ENCODE measurements at regions not wholly inside any gene's neighbourhood (a gene's known extent, or its start where the extent isn't known, plus 50 kb on each side); places are given as distances from the start of the nearest gene placed in this dataset.

DNA sequence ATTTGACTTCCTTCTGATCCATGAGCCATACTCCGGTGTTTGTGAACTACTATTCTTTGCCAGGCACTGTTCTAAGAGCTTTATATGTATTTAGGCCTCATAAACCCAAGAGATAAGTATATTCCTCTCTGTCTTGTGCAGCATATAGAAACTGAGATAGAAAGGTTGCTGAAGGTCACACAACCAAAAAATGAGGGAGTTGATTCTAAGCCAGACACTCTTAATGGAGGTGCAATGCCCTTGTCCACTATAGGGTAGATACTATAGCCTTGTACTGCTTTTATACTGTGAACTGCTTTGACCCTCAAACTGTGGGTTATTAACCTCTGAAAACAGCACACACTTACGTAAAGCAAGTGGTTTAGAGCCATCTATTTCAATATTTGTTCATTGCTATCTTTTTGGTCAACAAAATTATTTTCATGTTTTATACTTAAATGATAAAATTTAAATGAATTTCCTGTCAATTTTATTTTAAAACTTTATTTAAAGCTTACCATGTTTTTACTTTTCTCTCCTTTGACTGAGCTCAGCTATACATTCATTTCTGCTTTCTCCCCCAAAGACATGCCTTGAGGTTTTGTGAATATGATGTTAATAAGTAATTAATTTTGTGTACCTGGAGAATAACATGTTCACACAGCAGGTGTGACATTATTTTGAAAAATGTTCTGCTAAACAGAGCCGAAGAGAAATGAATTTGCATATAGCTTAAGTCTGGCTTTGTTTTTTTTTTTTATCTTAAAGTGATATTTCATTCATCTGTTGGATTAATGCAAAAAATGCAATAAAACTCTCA, 687.3 kb downstream of the DNAJB9 start:
- H4K20me1 ChIP-seq (ENCODE audit: insufficient read depth, low read length) = no peaks in the 10 kb centered on the region
- H3K4me3 ChIP-seq (ENCODE audit: insufficient read depth, low read length) = no peak overlapping the region
- no peaks in the 10 kb centered on the region for H3K9me3 ChIP-seq (ENCODE audit: low read depth, low read length)
- no peak overlapping the region for H2AFZ ChIP-seq (ENCODE audit: low read length)
- H3K27me3 ChIP-seq (ENCODE audit: insufficient read depth, low read length) = no peaks in the 10 kb centered on the region
- no peak overlapping the region for H3K27ac ChIP-seq (ENCODE audit: low read depth, low read length)
- H3K36me3 ChIP-seq (ENCODE audit: insufficient read depth, low read length) = no peaks in the 10 kb centered on the region
- no peak overlapping the region for H3K4me2 ChIP-seq (ENCODE audit: insufficient read depth, low read length)
- H3K79me2 ChIP-seq (ENCODE audit: insufficient read depth, low read length) = no peaks in the 10 kb centered on the region
- no peak for DNase-seq (ENCODE audit: insufficient read length, low spot score, missing footprints)
- H3K4me1 ChIP-seq (ENCODE audit: insufficient read depth, low read length) = no peaks in the 10 kb centered on the region
- TF ChIP-seq, protein P1, sequence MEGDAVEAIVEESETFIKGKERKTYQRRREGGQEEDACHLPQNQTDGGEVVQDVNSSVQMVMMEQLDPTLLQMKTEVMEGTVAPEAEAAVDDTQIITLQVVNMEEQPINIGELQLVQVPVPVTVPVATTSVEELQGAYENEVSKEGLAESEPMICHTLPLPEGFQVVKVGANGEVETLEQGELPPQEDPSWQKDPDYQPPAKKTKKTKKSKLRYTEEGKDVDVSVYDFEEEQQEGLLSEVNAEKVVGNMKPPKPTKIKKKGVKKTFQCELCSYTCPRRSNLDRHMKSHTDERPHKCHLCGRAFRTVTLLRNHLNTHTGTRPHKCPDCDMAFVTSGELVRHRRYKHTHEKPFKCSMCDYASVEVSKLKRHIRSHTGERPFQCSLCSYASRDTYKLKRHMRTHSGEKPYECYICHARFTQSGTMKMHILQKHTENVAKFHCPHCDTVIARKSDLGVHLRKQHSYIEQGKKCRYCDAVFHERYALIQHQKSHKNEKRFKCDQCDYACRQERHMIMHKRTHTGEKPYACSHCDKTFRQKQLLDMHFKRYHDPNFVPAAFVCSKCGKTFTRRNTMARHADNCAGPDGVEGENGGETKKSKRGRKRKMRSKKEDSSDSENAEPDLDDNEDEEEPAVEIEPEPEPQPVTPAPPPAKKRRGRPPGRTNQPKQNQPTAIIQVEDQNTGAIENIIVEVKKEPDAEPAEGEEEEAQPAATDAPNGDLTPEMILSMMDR (IDR thresholded peaks at IDR 0.05; ENCODE audit: extremely low read depth, low read depth, low read length) = no peak

DNA sequence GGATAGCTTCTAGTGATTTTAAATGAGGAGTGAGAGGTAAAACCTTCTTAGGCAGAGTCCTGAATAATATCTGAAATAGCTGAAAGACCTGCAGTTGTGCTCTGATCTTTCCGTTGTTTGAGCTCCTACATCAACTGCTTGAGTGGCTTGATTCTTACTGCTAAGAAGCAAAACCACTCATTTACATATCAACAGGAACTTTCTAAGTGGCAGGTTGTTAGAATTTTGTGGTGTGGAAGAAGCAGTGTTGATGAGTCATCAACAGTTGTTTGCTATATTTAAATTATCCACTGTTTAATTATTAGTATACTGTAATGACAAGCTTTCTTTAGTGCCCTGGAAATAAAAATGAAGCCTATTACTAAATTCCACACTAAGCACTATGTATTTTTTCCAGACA, 689.5 kb downstream of the DNAJB9 start:
- Histone ChIP-seq H3K36me3 (ENCODE audit: insufficient read depth, low read length) (no peaks in the 10 kb centered on the region), H3K27me3 (ENCODE audit: insufficient read depth, low read length) (no peaks in the 10 kb centered on the region), H4K20me1 (ENCODE audit: insufficient read depth, low read length) (no peaks in the 10 kb centered on the region), H3K4me1 (ENCODE audit: insufficient read depth, low read length) (no peaks in the 10 kb centered on the region), H3K4me3 (ENCODE audit: insufficient read depth, low read length) (no peak overlapping the region), H3K9me3 (ENCODE audit: low read depth, low read length) (no peaks in the 10 kb centered on the region), H3K4me2 (ENCODE audit: insufficient read depth, low read length) (no peak overlapping the region), H3K79me2 (ENCODE audit: insufficient read depth, low read length) (no peaks in the 10 kb centered on the region), H3K27ac (ENCODE audit: low read depth, low read length) (no peak overlapping the region), H2AFZ (ENCODE audit: low read length) (no peak overlapping the region)
- TF ChIP-seq, protein P1 (IDR thresholded peaks at IDR 0.05; ENCODE audit: extremely low read depth, low read depth, low read length) = no peak
- no peak for DNase-seq (ENCODE audit: insufficient read length, low spot score, missing footprints)

DNA sequence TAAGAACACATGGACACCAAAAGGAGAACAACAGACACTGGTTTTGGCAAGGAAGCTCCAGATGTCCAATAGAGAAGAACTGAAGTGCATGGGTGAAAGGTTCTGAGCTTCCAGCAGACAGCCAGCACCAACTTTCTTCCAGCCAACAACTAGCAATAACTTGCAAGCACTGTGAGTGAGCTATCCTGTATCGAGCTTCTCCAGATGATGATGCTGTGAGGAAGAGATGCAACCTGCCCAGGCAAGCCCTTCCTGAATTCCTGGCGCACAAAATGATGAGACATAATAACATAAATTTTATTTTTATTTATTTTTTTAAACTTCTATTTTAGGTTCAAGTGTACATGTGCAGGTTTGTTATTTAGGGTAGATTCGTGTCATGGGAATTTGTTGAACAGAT, 692.1 kb downstream of the DNAJB9 start:
- no peaks in the 10 kb centered on the region for H3K36me3 ChIP-seq (ENCODE audit: insufficient read depth, low read length)
- no peak for DNase-seq (ENCODE audit: insufficient read length, low spot score, missing footprints)
- H3K9me3 ChIP-seq (ENCODE audit: low read depth, low read length) = no peaks in the 10 kb centered on the region
- no peaks in the 10 kb centered on the region for H4K20me1 ChIP-seq (ENCODE audit: insufficient read depth, low read length)
- H3K27ac ChIP-seq (ENCODE audit: low read depth, low read length) = no peak overlapping the region
- no peaks in the 10 kb centered on the region for H3K27me3 ChIP-seq (ENCODE audit: insufficient read depth, low read length)
- no peaks in the 10 kb centered on the region for H3K4me1 ChIP-seq (ENCODE audit: insufficient read depth, low read length)
- H3K4me2 ChIP-seq (ENCODE audit: insufficient read depth, low read length) = no peak overlapping the region
- no peak overlapping the region for H2AFZ ChIP-seq (ENCODE audit: low read length)
- no peaks in the 10 kb centered on the region for H3K79me2 ChIP-seq (ENCODE audit: insufficient read depth, low read length)
- TF ChIP-seq, protein P1 (IDR thresholded peaks at IDR 0.05; ENCODE audit: extremely low read depth, low read depth, low read length) = no peak
- H3K4me3 ChIP-seq (ENCODE audit: insufficient read depth, low read length) = no peak overlapping the region

DNA sequence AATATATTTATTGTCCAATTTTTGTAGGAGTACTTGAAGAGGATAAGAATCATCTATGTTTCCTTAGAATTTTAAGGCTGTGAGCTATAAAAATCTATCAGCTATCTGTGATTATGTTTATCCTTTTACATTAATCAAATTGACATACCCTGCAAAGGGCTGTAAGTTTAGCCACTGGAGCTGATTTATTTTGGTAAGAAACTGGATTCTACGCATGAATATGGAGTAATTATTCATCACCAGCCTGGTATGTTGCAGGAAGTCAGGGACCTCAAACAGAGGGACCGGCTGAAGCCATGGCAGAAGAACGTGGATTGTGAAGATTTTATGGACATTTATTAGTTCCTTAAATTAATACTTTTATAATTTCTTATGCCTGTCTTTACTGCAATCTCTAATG, 696.9 kb downstream of the DNAJB9 start:
- Histone ChIP-seq H3K27ac (ENCODE audit: low read depth, low read length) (no peak overlapping the region), H4K20me1 (ENCODE audit: insufficient read depth, low read length) (no peaks in the 10 kb centered on the region), H2AFZ (ENCODE audit: low read length) (no peak overlapping the region), H3K27me3 (ENCODE audit: insufficient read depth, low read length) (no peaks in the 10 kb centered on the region), H3K79me2 (ENCODE audit: insufficient read depth, low read length) (no peaks in the 10 kb centered on the region), H3K9me3 (ENCODE audit: low read depth, low read length) (no peaks in the 10 kb centered on the region), H3K4me1 (ENCODE audit: insufficient read depth, low read length) (no peaks in the 10 kb centered on the region), H3K36me3 (ENCODE audit: insufficient read depth, low read length) (no peaks in the 10 kb centered on the region), H3K4me2 (ENCODE audit: insufficient read depth, low read length) (no peak overlapping the region), H3K4me3 (ENCODE audit: insufficient read depth, low read length) (no peak overlapping the region)
- TF ChIP-seq, protein P1 (IDR thresholded peaks at IDR 0.05; ENCODE audit: extremely low read depth, low read depth, low read length) = no peak
- DNase-seq (ENCODE audit: insufficient read length, low spot score, missing footprints) = no peak
